Vagina (tissue), 2 donors: ENCODE measurements at regions not wholly inside any gene's neighbourhood (a gene's known extent, or its start where the extent isn't known, plus 50 kb on each side); places are given as distances from the start of the nearest gene placed in this dataset.

Experiments used
- DNase-seq, 2 donors: peaks; one replicate each; pipeline ENCODE4 v3.0.0-alpha.2; 2017; ENCODE audit errors: extremely low spot score in 2 of 2
- H3K27ac ChIP-seq: fragments of 200-600 bp; sonication (generic); one replicate; pipeline ENCODE4 v1.5.1; 2019
- H3K27me3 ChIP-seq: fragments of 200-600 bp; sonication (generic); one replicate; pipeline ENCODE4 v1.5.1; 2019
- H3K36me3 ChIP-seq, 2 donors: fragments of 200-600 bp; sonication (generic); one replicate each; pipeline ENCODE4 v1.5.1; 2017 to 2019
- H3K4me1 ChIP-seq: fragments of 200-600 bp; sonication (generic); one replicate; pipeline ENCODE4 v1.5.1; 2019
- H3K4me3 ChIP-seq, 2 donors: fragments of 200-600 bp; sonication (generic); 1 replicate in 1 of 2; 2 replicates in 1 of 2; pipeline ENCODE4 v1.5.1; 2016 to 2019
- H3K9me3 ChIP-seq: fragments of 200-600 bp; sonication (generic); one replicate; pipeline ENCODE4 v1.5.1; 2019
- POLR2A ChIP-seq, 2 donors: fragments of 450-650 bp; IDR thresholded peaks; one replicate each; pipeline ENCODE4 v1.6.1; 2017; ENCODE audit warnings: antibody characterized with exemption in 2 of 2, mild to moderate bottlenecking in 2 of 2, moderate library complexity in 2 of 2
- POLR2AphosphoS5 ChIP-seq, 2 donors: sonication (generic); formaldehyde crosslinking; IDR thresholded peaks; one replicate each; pipeline ENCODE4 v1.9.0; 2017; ENCODE audit warnings: antibody characterized with exemption in 2 of 2, mild to moderate bottlenecking in 2 of 2, low read depth in 1 of 2; ENCODE audit not compliant: insufficient read depth in 1 of 2
- intact Hi-C: fragments of 100-400 bp; cut with DNase I; formaldehyde crosslinking; loops from one replicate; pipeline ENCODE4 v1.15.1; 2023
- TF ChIP-seq, protein P1 (sequence below), 3 experiments: fragments of 450-650 bp in 2 of 3; fragments of 200-600 bp in 1 of 3; sonication (generic) in 1 of 3; IDR thresholded peaks; one replicate each; pipeline ENCODE4 v1.5.1; 2017 to 2019; ENCODE audit warnings: antibody characterized with exemption in 3 of 3, mild to moderate bottlenecking in 2 of 3, moderate library complexity in 2 of 3

DNA sequence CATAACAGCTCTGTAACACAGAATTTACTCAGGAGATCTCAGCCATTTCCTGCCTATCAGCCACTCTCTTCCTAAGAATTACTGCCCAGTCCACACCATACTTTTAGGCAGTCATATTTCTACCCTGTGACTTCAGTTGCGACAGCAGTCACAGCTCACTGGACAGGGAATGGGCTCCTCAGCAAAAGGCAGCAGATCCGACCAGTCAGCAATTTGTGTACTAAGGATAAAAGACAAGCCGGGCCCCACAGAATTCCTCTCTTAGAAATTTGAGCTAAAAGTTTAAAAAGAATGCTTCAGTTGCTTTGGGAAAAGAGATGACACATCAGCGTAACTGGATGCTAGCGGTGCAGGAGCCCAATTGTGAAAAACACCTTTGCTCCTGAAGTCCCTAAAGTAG lies 172.1 kb downstream of the ENC1 start:
- no peaks in the 10 kb centered on the region for H3K36me3 ChIP-seq
- no peaks in the 10 kb centered on the region for H3K9me3 ChIP-seq
- TF ChIP-seq, protein P1, sequence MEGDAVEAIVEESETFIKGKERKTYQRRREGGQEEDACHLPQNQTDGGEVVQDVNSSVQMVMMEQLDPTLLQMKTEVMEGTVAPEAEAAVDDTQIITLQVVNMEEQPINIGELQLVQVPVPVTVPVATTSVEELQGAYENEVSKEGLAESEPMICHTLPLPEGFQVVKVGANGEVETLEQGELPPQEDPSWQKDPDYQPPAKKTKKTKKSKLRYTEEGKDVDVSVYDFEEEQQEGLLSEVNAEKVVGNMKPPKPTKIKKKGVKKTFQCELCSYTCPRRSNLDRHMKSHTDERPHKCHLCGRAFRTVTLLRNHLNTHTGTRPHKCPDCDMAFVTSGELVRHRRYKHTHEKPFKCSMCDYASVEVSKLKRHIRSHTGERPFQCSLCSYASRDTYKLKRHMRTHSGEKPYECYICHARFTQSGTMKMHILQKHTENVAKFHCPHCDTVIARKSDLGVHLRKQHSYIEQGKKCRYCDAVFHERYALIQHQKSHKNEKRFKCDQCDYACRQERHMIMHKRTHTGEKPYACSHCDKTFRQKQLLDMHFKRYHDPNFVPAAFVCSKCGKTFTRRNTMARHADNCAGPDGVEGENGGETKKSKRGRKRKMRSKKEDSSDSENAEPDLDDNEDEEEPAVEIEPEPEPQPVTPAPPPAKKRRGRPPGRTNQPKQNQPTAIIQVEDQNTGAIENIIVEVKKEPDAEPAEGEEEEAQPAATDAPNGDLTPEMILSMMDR (IDR thresholded peaks at IDR 0.05): no peak
- intact Hi-C loops: no loop called here
- no peak overlapping the region for H3K4me3 ChIP-seq
- no peak for DNase-seq
- no peak overlapping the region for H3K27ac ChIP-seq
- no peaks in the 10 kb centered on the region for H3K27me3 ChIP-seq
- H3K4me1 ChIP-seq: no peaks in the 10 kb centered on the region

- intact Hi-C loops: no loop called here
- Histone ChIP-seq H3K36me3 (no peaks in the 10 kb centered on the region), H3K27ac (no peak overlapping the region), H3K4me3 (no peak overlapping the region), H3K27me3 (no peaks in the 10 kb centered on the region), H3K4me1 (no peaks in the 10 kb centered on the region), H3K9me3 (no peaks in the 10 kb centered on the region)
- TF ChIP-seq, protein P1 (IDR thresholded peaks at IDR 0.05): no peak
- TF ChIP-seq POLR2AphosphoS5 (IDR thresholded peaks at IDR 0.05; ENCODE audit: insufficient read depth in 1 of 2, low read depth in 1 of 2) (no peak), POLR2A (IDR thresholded peaks at IDR 0.05) (no peak)
- no peak for DNase-seq
Observed at GRCh38 chr5:74465724-74466123, 174.8 kb downstream of the ENC1 start.

- intact Hi-C loops: no loop called here
- no peak for DNase-seq
- H3K27me3 ChIP-seq: no peaks in the 10 kb centered on the region
- H3K4me1 ChIP-seq: no peaks in the 10 kb centered on the region
- H3K9me3 ChIP-seq: no peaks in the 10 kb centered on the region
- no peak overlapping the region for H3K4me3 ChIP-seq
- H3K36me3 ChIP-seq: no peaks in the 10 kb centered on the region
- no peak overlapping the region for H3K27ac ChIP-seq
- TF ChIP-seq, protein P1 (IDR thresholded peaks at IDR 0.05): no peak
- TF ChIP-seq POLR2AphosphoS5 (IDR thresholded peaks at IDR 0.05; ENCODE audit: insufficient read depth in 1 of 2, low read depth in 1 of 2): no peak
- no peak for TF ChIP-seq POLR2A (IDR thresholded peaks at IDR 0.05)
Observed at GRCh38 chr5:74464512-74465209, 175.9 kb downstream of the ENC1 start.

GRCh38 chr5:74462356-74462755 lies 178.2 kb downstream of the ENC1 start:
- H3K4me1 ChIP-seq: no peaks in the 10 kb centered on the region
- TF ChIP-seq, protein P1 (IDR thresholded peaks at IDR 0.05): no peak
- TF ChIP-seq POLR2A (IDR thresholded peaks at IDR 0.05): no peak
- TF ChIP-seq POLR2AphosphoS5 (IDR thresholded peaks at IDR 0.05; ENCODE audit: insufficient read depth in 1 of 2, low read depth in 1 of 2): no peak
- no peaks in the 10 kb centered on the region for H3K9me3 ChIP-seq
- intact Hi-C loops: no loop called here
- no peak overlapping the region for H3K27ac ChIP-seq
- H3K4me3 ChIP-seq: no peak overlapping the region
- DNase-seq: no peak
- H3K36me3 ChIP-seq: no peaks in the 10 kb centered on the region
- no peaks in the 10 kb centered on the region for H3K27me3 ChIP-seq

GRCh38 chr5:74461251-74461650 lies 179.3 kb downstream of the ENC1 start:
- Histone ChIP-seq H3K36me3 (no peaks in the 10 kb centered on the region), H3K4me1 (no peaks in the 10 kb centered on the region), H3K4me3 (no peak overlapping the region), H3K9me3 (no peaks in the 10 kb centered on the region), H3K27ac (no peak overlapping the region), H3K27me3 (no peaks in the 10 kb centered on the region)
- TF ChIP-seq POLR2A (IDR thresholded peaks at IDR 0.05): no peak
- TF ChIP-seq, protein P1 (IDR thresholded peaks at IDR 0.05): no peak
- no peak for TF ChIP-seq POLR2AphosphoS5 (IDR thresholded peaks at IDR 0.05; ENCODE audit: insufficient read depth in 1 of 2, low read depth in 1 of 2)
- intact Hi-C loops: no loop called here
- DNase-seq: no peak
